Frontal cortex (tissue), 3 donors: ENCODE measurements at regions not wholly inside any gene's neighbourhood (a gene's known extent, or its start where the extent isn't known, plus 50 kb on each side); places are given as distances from the start of the nearest gene placed in this dataset.

ENCODE experiments used
- DNase-seq, 2 donors: peaks; one replicate each; pipeline ENCODE4 v3.0.0; 2012; ENCODE audit warnings: low spot score in 2 of 2
- FAIRE-seq: peaks from 2 replicates; lab custom pipeline; 2012; peaks lifted over from hg19 to GRCh38; lab: Jason Lieb, UNC
- donor health status: control.
- donor health status: control.
- donor health status: control.

GRCh38 chr3:72223116-72223515 is 438.2 kb upstream of the PROK2 start:
- FAIRE-seq (no peak), DNase-seq (no peak)

GRCh38 chr3:72222410-72222809 is 437.5 kb upstream of the PROK2 start:
- FAIRE-seq (no peak), DNase-seq (no peak)

GRCh38 chr3:72220946-72221345 is 436.0 kb upstream of the PROK2 start:
- no peak for DNase-seq
- FAIRE-seq, result no peak

- no peak for FAIRE-seq
Measured at GRCh38 chr3:72219752-72220151, 434.8 kb upstream of the PROK2 start.

GRCh38 chr3:72217570-72217969 is 432.6 kb upstream of the PROK2 start:
- DNase-seq, result no peak
- no peak for FAIRE-seq

More at GRCh38 chr3:72219752-72220151, 434.8 kb upstream of the PROK2 start:
- DNase-seq, result no peak

- DNase-seq (no peak), FAIRE-seq (no peak)
Measured at GRCh38 chr3:72214066-72214951, 429.4 kb upstream of the PROK2 start.

- DNase-seq, result no peak
- no peak for FAIRE-seq
Measured at GRCh38 chr3:72213296-72214065, 428.5 kb upstream of the PROK2 start.

- no peak for DNase-seq
- no peak for FAIRE-seq
Measured at GRCh38 chr3:72212396-72212795, 427.4 kb upstream of the PROK2 start.

- no peak for DNase-seq
- FAIRE-seq, result no peak
Measured at GRCh38 chr3:72210261-72210660, 425.3 kb upstream of the PROK2 start.

- FAIRE-seq (no peak), DNase-seq (no peak)
Measured at GRCh38 chr3:72205297-72205826, 420.4 kb upstream of the PROK2 start.

GRCh38 chr3:72204452-72204851 is 419.5 kb upstream of the PROK2 start:
- DNase-seq (no peak), FAIRE-seq (no peak)

- DNase-seq (no peak), FAIRE-seq (no peak)
Measured at GRCh38 chr3:72203613-72204349, 418.8 kb upstream of the PROK2 start.

- DNase-seq (no peak), FAIRE-seq (no peak)
Measured at GRCh38 chr3:72203105-72203504, 418.2 kb upstream of the PROK2 start.

GRCh38 chr3:72200332-72200731 is 415.4 kb upstream of the PROK2 start:
- FAIRE-seq (no peak), DNase-seq (no peak)

GRCh38 chr3:72199530-72199929 is 414.6 kb upstream of the PROK2 start:
- FAIRE-seq (no peak), DNase-seq (no peak)

- FAIRE-seq (no peak), DNase-seq (no peak)
Measured at GRCh38 chr3:72196377-72196929, 411.5 kb upstream of the PROK2 start.

GRCh38 chr3:72195895-72196294 is 410.9 kb upstream of the PROK2 start:
- FAIRE-seq (no peak), DNase-seq (no peak)

GRCh38 chr3:72194458-72194857 is 409.5 kb upstream of the PROK2 start:
- FAIRE-seq (no peak), DNase-seq (no peak)

GRCh38 chr3:72193771-72194430 is 409.0 kb upstream of the PROK2 start:
- FAIRE-seq (no peak), DNase-seq (no peak)
